HCT116 (cell line): ENCODE measurements at regions not wholly inside any gene's neighbourhood (a gene's known extent, or its start where the extent isn't known, plus 50 kb on each side); places are given as distances from the start of the nearest gene placed in this dataset.

Experiments
- ATAC-seq: fragments of 200-7000 bp; cut with Tn5 transposase; 2 replicates; pipeline ENCODE4 v1.9.1; 2020; ENCODE audit warnings: mild to moderate bottlenecking, moderate library complexity
- BruUV-seq: library from RNA; stranded (reverse); fragments of 400-500 nt; replicated peaks from 2 replicates; lab custom pipeline; 2021; lab: Mats Ljungman, UMichigan
- CTCF ChIA-PET: fragments of 300-600 bp; sonication (Branson Sonifier 250); formaldehyde crosslinking; loops from one replicate; lab custom pipeline; 2021; ENCODE audit warnings: antibody characterized with exemption; lab: Charles Lee
- POLR2A ChIA-PET: fragments of 300-600, 350-600 bp; sonication (Branson Sonifier 250); formaldehyde crosslinking; loops from one replicate; lab custom pipeline; 2021; ENCODE audit warnings: antibody characterized with exemption; lab: Charles Lee
- RAD21 ChIA-PET, 2 experiments: fragments of 300-600 bp; sonication (Branson Sonifier 250); formaldehyde crosslinking; loops; one replicate each; lab custom pipeline; 2023; ENCODE audit warnings: low total read pairs in 2 of 2; ENCODE audit not compliant: uncharacterized antibody in 2 of 2, unreplicated experiment in 2 of 2, low non-redundant PET in 1 of 2; lab: Charles Lee
- DNase-seq: peaks from one replicate; pipeline ENCODE4 v3.0.0-alpha.2; 2010; ENCODE audit warnings: low read depth, low spot score
- H2AFZ ChIP-seq: fragments of 200-600 bp; shearing (Covaris generic), sonication (generic); 2 replicates; pipeline ENCODE4 v1.6.1; 2017; ENCODE audit warnings: low read depth, mixed run types, mixed read lengths, antibody characterized with exemption, low read length; ENCODE audit not compliant: poor library complexity, severe bottlenecking
- H3K27ac ChIP-seq: 2 replicates; pipeline ENCODE4 v1.5.1; 2012; ENCODE audit warnings: low read depth, low read length
- H3K27me3 ChIP-seq: fragments of 200-600 bp; sonication (generic); 2 replicates; pipeline ENCODE4 v1.6.1; 2016; ENCODE audit warnings: mixed run types, low read length, mixed read lengths; ENCODE audit not compliant: insufficient read depth
- H3K36me3 ChIP-seq, 2 experiments: fragments of 200-500 bp in 1 of 2; fragments of 200-600 bp in 1 of 2; sonication (Bioruptor generic) in 1 of 2; sonication (generic) in 1 of 2; 2 replicates each; pipeline versions ENCODE4 v1.5.1 to v1.6.1; 2014 to 2016; ENCODE audit warnings: low read length in 2 of 2, inconsistent platforms in 1 of 2, mixed read lengths in 1 of 2, mixed run types in 1 of 2; ENCODE audit not compliant: insufficient read depth in 2 of 2, control insufficient read depth in 1 of 2
- H3K4me1 ChIP-seq, 2 experiments: fragments of 200-600 bp in 1 of 2; sonication (generic) in 1 of 2; 2 replicates each; pipeline versions ENCODE4 v1.5.1 to v1.6.1; 2012 to 2017; ENCODE audit warnings: low read length in 2 of 2, inconsistent platforms in 1 of 2, mild to moderate bottlenecking in 1 of 2, mixed read lengths in 1 of 2, mixed run types in 1 of 2, moderate library complexity in 1 of 2; ENCODE audit not compliant: insufficient read depth in 2 of 2, control insufficient read depth in 1 of 2
- H3K4me2 ChIP-seq: fragments of 200-600 bp; sonication (generic); 2 replicates; pipeline ENCODE4 v1.6.1; 2017; ENCODE audit warnings: mixed run types, low read length, mixed read lengths
- H3K4me3 ChIP-seq, 2 experiments: fragments of 200-600 bp in 1 of 2; sonication (generic) in 1 of 2; replicated peaks in 1 of 2; 2 replicates each; pipeline ENCODE4 v1.5.1; 2011 to 2016; ENCODE audit warnings: low read length in 2 of 2, control low read depth in 1 of 2, low read depth in 1 of 2, mild to moderate bottlenecking in 1 of 2, mixed read lengths in 1 of 2, mixed run types in 1 of 2
- H3K79me2 ChIP-seq: fragments of 200-600 bp; sonication (generic); 2 replicates; pipeline ENCODE4 v1.6.1; 2017; ENCODE audit warnings: mild to moderate bottlenecking, mixed run types, low read length, moderate library complexity, mixed read lengths; ENCODE audit not compliant: insufficient read depth
- H3K9ac ChIP-seq: fragments of 200-600 bp; sonication (generic); 2 replicates; pipeline ENCODE4 v1.6.1; 2016; ENCODE audit warnings: low read length, mixed read lengths
- H3K9me2 ChIP-seq: fragments of 200-600 bp; sonication (generic), shearing (Covaris generic); 2 replicates; pipeline ENCODE4 v1.6.1; 2017; ENCODE audit warnings: mixed run types, mild to moderate bottlenecking, moderate library complexity; ENCODE audit not compliant: insufficient read depth
- H3K9me3 ChIP-seq, 2 experiments: fragments of 200-500 bp in 1 of 2; fragments of 200-600 bp in 1 of 2; sonication (Bioruptor generic) in 1 of 2; sonication (generic) in 1 of 2; 2 replicates each; pipeline ENCODE4 v1.6.1; 2014 to 2017; ENCODE audit warnings: low read length in 2 of 2, mixed read lengths in 2 of 2, inconsistent platforms in 1 of 2, low read depth in 1 of 2, mild to moderate bottlenecking in 1 of 2, mixed run types in 1 of 2, moderate library complexity in 1 of 2; ENCODE audit not compliant: control insufficient read depth in 1 of 2, insufficient read depth in 1 of 2
- H4K20me1 ChIP-seq: fragments of 200-600 bp; sonication (generic), shearing (Covaris generic); 2 replicates; pipeline ENCODE4 v1.6.1; 2017; ENCODE audit warnings: mixed run types, mild to moderate bottlenecking, moderate library complexity; ENCODE audit not compliant: insufficient read depth
- CBX3 ChIP-seq: IDR thresholded peaks from 2 replicates; pipeline ENCODE4 v1.6.1; 2012; ENCODE audit warnings: low read depth
- CEBPB ChIP-seq: IDR thresholded peaks from 2 replicates; pipeline ENCODE4 v1.6.1; 2012; ENCODE audit warnings: low read depth
- CTCF ChIP-seq, 3 experiments: fragments of 200-600 bp in 1 of 3; sonication (generic) in 1 of 3; IDR thresholded peaks in 2 of 3; conservative IDR thresholded peaks in 1 of 3; 2 replicates each; pipeline ENCODE4 v1.5.1; 2012 to 2017; ENCODE audit warnings: low read depth in 2 of 3, low read length in 2 of 3, antibody characterized with exemption in 1 of 3, borderline replicate concordance in 1 of 3, control low read depth in 1 of 3, mild to moderate bottlenecking in 1 of 3, mixed read lengths in 1 of 3, mixed run types in 1 of 3, moderate library complexity in 1 of 3; ENCODE audit not compliant: insufficient read depth in 1 of 3
- ELF1 ChIP-seq: IDR thresholded peaks from 2 replicates; pipeline ENCODE4 v1.6.1; 2012; ENCODE audit warnings: low read depth, borderline replicate concordance
- EZH2phosphoT487 ChIP-seq: fragments of 200-600 bp; IDR thresholded peaks from 2 replicates; pipeline ENCODE4 v1.6.1; 2018; ENCODE audit warnings: antibody characterized with exemption, borderline replicate concordance
- FOSL1 ChIP-seq: IDR thresholded peaks from 2 replicates; pipeline ENCODE4 v1.6.1; 2012; ENCODE audit warnings: low read depth
- JUND ChIP-seq: IDR thresholded peaks from 2 replicates; pipeline ENCODE4 v1.6.1; 2012
- SIN3A ChIP-seq: IDR thresholded peaks from 2 replicates; pipeline ENCODE4 v1.6.1; 2012; ENCODE audit warnings: low read depth
- SP1 ChIP-seq: IDR thresholded peaks from 2 replicates; pipeline ENCODE4 v1.6.1; 2012; ENCODE audit warnings: low read depth
- YY1 ChIP-seq: IDR thresholded peaks from 2 replicates; pipeline ENCODE4 v1.6.1; 2011; ENCODE audit warnings: low read length, low read depth, moderate library complexity, mild to moderate bottlenecking; ENCODE audit not compliant: insufficient replicate concordance; ENCODE audit errors: extremely low read depth
- ZFX ChIP-seq: fragments of 450-650 bp; IDR thresholded peaks from 2 replicates; pipeline ENCODE4 v1.6.1; 2017
- intact Hi-C: fragments of 100-400 bp; cut with micrococcal nuclease; formaldehyde crosslinking; loops from 2 replicates; pipeline ENCODE4 v1.10.0; 2022
- TF ChIP-seq, protein P1 (sequence below): IDR thresholded peaks from 2 replicates; pipeline ENCODE4 v1.6.1; 2012
- TF ChIP-seq, protein P2 (sequence below): IDR thresholded peaks from 2 replicates; pipeline ENCODE4 v1.6.1; 2011; ENCODE audit warnings: mild to moderate bottlenecking, low read length, moderate library complexity; ENCODE audit not compliant: insufficient replicate concordance; ENCODE audit errors: extremely low read depth

DNA sequence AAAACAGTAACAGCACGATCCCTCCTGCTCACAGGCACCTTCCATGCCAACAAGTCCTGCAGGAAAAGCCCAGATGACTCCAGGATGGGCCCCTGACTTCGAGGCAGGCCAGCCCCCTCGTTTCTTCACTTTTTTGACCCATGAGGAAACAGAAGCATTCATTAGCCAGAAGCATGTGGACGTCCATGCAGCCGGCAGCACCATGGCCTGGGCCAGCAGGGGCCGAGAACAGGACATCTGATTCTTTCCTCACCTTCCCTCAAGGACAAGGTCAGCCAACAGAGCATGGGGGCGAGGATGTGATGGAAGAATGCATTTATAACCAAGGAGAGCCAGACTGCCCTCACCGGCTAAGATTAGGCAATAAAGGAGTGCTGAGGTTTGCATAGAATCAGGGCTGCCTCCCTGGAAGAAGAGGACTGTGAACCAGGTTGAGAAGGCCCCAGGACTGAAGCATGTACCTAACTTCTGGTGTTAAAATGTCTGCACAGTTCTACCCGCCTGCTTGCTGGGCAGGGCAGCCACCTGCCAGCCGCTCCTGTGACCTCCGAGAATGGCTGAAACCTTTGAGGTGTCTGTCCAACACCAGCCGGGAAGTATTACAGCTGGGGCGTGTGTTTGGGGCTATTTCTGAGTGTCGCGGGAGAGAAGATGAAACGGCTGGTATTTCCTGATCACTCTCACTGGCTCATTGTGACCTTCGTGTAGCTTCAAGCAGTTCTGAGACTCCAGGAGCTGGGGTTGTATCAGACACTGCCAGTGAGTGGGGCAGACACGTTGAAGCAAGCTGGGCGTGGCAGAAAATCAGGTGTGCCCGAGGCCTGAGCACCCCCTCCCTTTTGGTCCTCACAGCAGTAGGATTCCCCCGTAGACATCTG is 94.0 kb upstream of the TNRC6C start:
- H3K36me3 ChIP-seq = no peaks in the 10 kb centered on the region
- CTCF ChIA-PET = no interaction called here
- no peak overlapping the region for H2AFZ ChIP-seq
- H3K9me2 ChIP-seq = no peaks in the 10 kb centered on the region
- peaks cover 14% of the 10 kb centered on the region; the same call in 1 of the 2 replicates for H3K27me3 ChIP-seq
- H3K4me3 ChIP-seq = no peak overlapping the region
- intact Hi-C loops = no loop called here
- TF ChIP-seq JUND (no peak), FOSL1 (no peak), SP1 (no peak), SIN3A (no peak), EZH2phosphoT487 (no peak), CBX3 (no peak), ZFX (no peak), CEBPB (no peak), CTCF (IDR thresholded peaks at IDR 0.05 in 2 of 3, conservative IDR thresholded peaks at IDR 0.05 in 1 of 3; ENCODE audit: borderline replicate concordance in 1 of 3, insufficient read depth in 1 of 3, low read depth in 2 of 3, low read length in 2 of 3) (no peak), YY1 (no peak), ELF1 (no peak)
- TF ChIP-seq, protein P1, sequence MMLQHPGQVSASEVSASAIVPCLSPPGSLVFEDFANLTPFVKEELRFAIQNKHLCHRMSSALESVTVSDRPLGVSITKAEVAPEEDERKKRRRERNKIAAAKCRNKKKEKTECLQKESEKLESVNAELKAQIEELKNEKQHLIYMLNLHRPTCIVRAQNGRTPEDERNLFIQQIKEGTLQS = no peak
- TF ChIP-seq, protein P2, sequence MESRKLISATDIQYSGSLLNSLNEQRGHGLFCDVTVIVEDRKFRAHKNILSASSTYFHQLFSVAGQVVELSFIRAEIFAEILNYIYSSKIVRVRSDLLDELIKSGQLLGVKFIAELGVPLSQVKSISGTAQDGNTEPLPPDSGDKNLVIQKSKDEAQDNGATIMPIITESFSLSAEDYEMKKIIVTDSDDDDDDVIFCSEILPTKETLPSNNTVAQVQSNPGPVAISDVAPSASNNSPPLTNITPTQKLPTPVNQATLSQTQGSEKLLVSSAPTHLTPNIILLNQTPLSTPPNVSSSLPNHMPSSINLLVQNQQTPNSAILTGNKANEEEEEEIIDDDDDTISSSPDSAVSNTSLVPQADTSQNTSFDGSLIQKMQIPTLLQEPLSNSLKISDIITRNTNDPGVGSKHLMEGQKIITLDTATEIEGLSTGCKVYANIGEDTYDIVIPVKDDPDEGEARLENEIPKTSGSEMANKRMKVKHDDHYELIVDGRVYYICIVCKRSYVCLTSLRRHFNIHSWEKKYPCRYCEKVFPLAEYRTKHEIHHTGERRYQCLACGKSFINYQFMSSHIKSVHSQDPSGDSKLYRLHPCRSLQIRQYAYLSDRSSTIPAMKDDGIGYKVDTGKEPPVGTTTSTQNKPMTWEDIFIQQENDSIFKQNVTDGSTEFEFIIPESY = no peak
- TF ChIP-seq, all 23 proteins: peak for 0
- no TSS peak for BruUV-seq
- Histone ChIP-seq H3K4me2 (no peak overlapping the region), H3K9ac (no peak overlapping the region), H3K9me3 (no peaks in the 10 kb centered on the region), H3K4me1 (no peaks in the 10 kb centered on the region), H3K27ac (no peak overlapping the region), H4K20me1 (no peaks in the 10 kb centered on the region), H3K79me2 (no peaks in the 10 kb centered on the region)
- DNase-seq (no peak), ATAC-seq (no peak)
- ChIA-PET POLR2A (no interaction called here), RAD21 (no interaction called here)
